Effector memory CD8-positive, alpha-beta T cell (primary cell): ENCODE measurements at regions not wholly inside any gene's neighbourhood (a gene's known extent, or its start where the extent isn't known, plus 50 kb on each side); places are given as distances from the start of the nearest gene placed in this dataset.
"Not testable (repeated sequence)": the region's sequence is repeated elsewhere in the genome, so short reads cannot be mapped to it uniquely, and the experiment has no call there.

ENCODE experiments used
- ATAC-seq: fragments of 150-1000 bp; cut with Tn5 transposase; replicated peaks from 2 replicates; pipeline ENCODE4 v1.10.0; 2021; ENCODE audit warnings: mild to moderate bottlenecking, moderate library complexity
- DNase-seq, 3 experiments: peaks; one replicate each; pipeline ENCODE4 v3.0.0; 2021
- H3K27ac Mint-ChIP-seq, 2 donors: one replicate each; pipeline ENCODE4 v1.8.0; 2022; ENCODE audit warnings: mild to moderate bottlenecking in 2 of 2, mixed read lengths in 2 of 2, moderate library complexity in 2 of 2
- H3K27me3 Mint-ChIP-seq, 2 donors: one replicate each; pipeline ENCODE4 v1.8.0; 2022; ENCODE audit warnings: mixed read lengths in 2 of 2
- H3K36me3 Mint-ChIP-seq: one replicate; pipeline ENCODE4 v1.8.0; 2022; ENCODE audit warnings: mild to moderate bottlenecking, moderate library complexity, mixed read lengths; ENCODE audit not compliant: insufficient read depth
- H3K4me1 Mint-ChIP-seq, 2 donors: one replicate each; pipeline ENCODE4 v1.8.0; 2022; ENCODE audit warnings: low read depth in 2 of 2, mixed read lengths in 2 of 2
- H3K4me3 Mint-ChIP-seq, 2 donors: one replicate each; pipeline ENCODE4 v1.8.0; 2022; ENCODE audit warnings: mild to moderate bottlenecking in 2 of 2, mixed read lengths in 2 of 2, moderate library complexity in 2 of 2
- H3K9me3 Mint-ChIP-seq, 2 donors: one replicate each; pipeline ENCODE4 v1.8.0; 2022; ENCODE audit warnings: mixed read lengths in 2 of 2

DNA sequence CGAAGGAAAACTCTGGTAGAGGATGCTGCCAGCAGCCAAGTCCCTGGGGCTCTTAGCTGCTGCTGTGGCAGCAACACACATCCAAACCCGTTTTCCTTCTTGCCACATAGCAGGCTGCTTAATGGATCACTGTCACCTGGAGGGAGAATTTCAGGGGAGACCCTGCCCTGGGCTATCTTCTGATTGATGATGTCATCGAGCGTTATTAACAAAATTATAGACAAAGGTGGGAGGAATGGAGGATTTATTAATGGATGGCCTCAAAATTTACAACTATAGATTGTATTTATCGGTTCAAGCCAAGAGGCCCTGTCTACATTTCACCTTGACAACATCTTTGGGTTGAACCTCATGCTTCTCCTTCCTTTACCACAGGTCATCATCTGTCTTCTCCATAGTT, 120.8 kb upstream of the PZP start:
- no peak overlapping the region for H3K27ac Mint-ChIP-seq
- H3K4me3 Mint-ChIP-seq: no peak overlapping the region
- H3K9me3 Mint-ChIP-seq: no peaks in the 10 kb centered on the region
- no peaks in the 10 kb centered on the region for H3K27me3 Mint-ChIP-seq
- DNase-seq (no peak), ATAC-seq (no peak)
- no peaks in the 10 kb centered on the region for H3K36me3 Mint-ChIP-seq
- peaks cover 16 to 20% of the 10 kb centered on the region in 2 donors for H3K4me1 Mint-ChIP-seq

- no peak for ATAC-seq
- peaks cover 16 to 20% of the 10 kb centered on the region in 2 donors for H3K4me1 Mint-ChIP-seq
- no peaks in the 10 kb centered on the region for H3K27me3 Mint-ChIP-seq
Measured at GRCh38 chr12:9328065-9328464, 119.9 kb upstream of the PZP start.

DNA sequence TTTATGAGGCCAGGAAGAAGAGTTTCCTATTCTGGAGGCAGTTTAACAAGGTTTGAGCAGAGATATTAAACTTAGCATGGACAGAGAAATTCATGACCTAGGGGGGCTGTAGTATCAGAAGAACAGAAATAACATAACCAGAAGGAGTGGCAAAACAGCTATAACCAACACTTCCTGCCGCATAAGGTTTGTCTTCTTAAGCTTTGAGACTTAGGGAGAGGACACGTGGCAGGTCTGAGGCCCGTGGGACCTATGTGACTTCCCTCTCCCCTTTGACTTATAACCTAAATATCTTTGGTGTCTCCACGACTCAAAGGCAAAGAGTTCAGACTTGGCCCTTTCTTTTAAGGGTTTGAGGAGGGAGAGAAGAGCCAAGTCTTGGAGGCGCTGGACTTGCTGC, 119.1 kb upstream of the PZP start:
- DNase-seq (no peak), ATAC-seq (peak; percentile 42)
- H3K36me3 Mint-ChIP-seq: no peaks in the 10 kb centered on the region
- H3K27ac Mint-ChIP-seq: no peak overlapping the region
- peaks cover 14 to 20% of the 10 kb centered on the region in 2 donors for H3K4me1 Mint-ChIP-seq
- no peak overlapping the region for H3K4me3 Mint-ChIP-seq
- H3K9me3 Mint-ChIP-seq: no peaks in the 10 kb centered on the region
- no peaks in the 10 kb centered on the region for H3K27me3 Mint-ChIP-seq

More at GRCh38 chr12:9328065-9328464, 119.9 kb upstream of the PZP start:
- no peaks in the 10 kb centered on the region for H3K36me3 Mint-ChIP-seq
- H3K4me3 Mint-ChIP-seq: no peak overlapping the region
- no peak for DNase-seq
- H3K9me3 Mint-ChIP-seq: no peaks in the 10 kb centered on the region
- no peak overlapping the region for H3K27ac Mint-ChIP-seq

DNA sequence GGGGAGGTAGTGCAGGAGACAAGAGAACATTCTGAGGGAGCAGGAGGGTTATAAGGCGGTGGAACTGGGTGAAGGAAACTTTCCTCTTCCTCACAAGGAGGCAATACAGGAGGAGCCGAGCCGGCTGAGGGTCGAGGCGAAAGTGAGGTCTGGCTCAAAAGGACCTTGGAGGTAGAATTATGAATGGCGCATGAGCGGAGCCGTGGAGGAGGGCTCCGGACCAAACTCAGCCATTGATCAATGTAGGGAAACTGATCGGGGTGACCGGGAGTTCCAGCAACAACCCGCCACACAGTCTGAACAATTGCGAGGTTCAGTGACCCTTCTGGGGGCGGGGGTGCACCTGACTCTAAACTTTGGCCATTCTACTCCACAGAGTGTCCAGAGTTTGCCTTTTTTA, 118.7 kb upstream of the PZP start:
- not testable (repeated sequence) for H3K4me3 Mint-ChIP-seq, DNase-seq, H3K27me3 Mint-ChIP-seq, H3K36me3 Mint-ChIP-seq, H3K9me3 Mint-ChIP-seq, ATAC-seq
- Mint-ChIP-seq H3K27ac (peak overlapping the region in 1 of 2 donors; percentile 27), H3K4me1 (peaks cover 14 to 20% of the 10 kb centered on the region in 2 donors)

DNA sequence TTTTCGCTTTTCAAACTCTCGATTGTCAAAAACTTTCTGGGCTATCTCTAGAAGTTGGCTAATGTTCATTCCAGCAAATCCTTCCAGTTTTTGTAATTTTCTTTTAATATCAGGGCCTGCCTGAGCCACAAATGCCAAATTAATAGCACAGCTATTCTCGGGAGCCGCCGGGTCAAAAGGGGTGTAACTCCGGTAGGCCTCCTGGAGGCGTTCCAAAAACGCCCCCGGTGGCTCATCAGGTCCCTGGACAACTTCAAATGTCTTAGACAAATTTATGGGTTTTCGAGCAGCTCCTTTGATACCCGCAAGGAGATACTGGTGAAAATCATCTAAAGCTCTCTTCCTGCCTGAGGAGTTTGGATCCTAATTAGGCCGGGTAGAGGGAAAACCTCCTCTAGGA, 117.9 kb upstream of the PZP start:
- ATAC-seq (no peak), DNase-seq (no peak)
- peaks cover 10 to 16% of the 10 kb centered on the region in 2 donors for H3K4me1 Mint-ChIP-seq
- H3K9me3 Mint-ChIP-seq: no peaks in the 10 kb centered on the region
- H3K4me3 Mint-ChIP-seq: no peak overlapping the region
- H3K36me3 Mint-ChIP-seq: no peaks in the 10 kb centered on the region
- H3K27me3 Mint-ChIP-seq: no peaks in the 10 kb centered on the region
- H3K27ac Mint-ChIP-seq: no peak overlapping the region

DNA sequence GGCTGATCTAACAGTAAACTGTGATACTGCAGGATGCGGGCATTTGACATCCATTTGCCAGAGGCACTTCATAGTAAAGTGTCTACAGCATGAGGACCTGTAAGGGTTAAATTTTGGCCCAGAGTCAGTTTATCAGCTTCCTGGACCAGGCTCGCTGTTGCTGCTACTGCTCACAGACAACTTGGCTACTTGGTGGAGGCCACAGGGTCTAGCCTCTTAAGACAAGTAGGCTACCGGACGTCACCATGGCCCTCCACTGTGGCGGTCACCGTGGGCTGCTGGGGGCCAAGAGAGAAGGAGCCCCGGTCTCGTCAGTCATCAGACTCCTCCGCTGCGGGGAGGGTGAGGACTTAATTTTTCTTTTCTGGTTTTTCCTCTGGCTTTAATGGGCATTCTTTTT, 117.3 kb upstream of the PZP start:
- Mint-ChIP-seq H3K9me3 (no peaks in the 10 kb centered on the region), H3K27me3 (no peaks in the 10 kb centered on the region), H3K4me1 (peaks cover 9 to 14% of the 10 kb centered on the region in 2 donors), H3K27ac (no peak overlapping the region), H3K4me3 (no peak overlapping the region), H3K36me3 (no peaks in the 10 kb centered on the region)
- ATAC-seq: no peak
- no peak for DNase-seq

- H3K27ac Mint-ChIP-seq: no peak overlapping the region
- H3K9me3 Mint-ChIP-seq: no peaks in the 10 kb centered on the region
- no peak for DNase-seq
Measured at GRCh38 chr12:9324782-9325181, 116.6 kb upstream of the PZP start.

GRCh38 chr12:9323144-9323681, 115.0 kb upstream of the PZP start:
- Mint-ChIP-seq H3K27me3 (no peaks in the 10 kb centered on the region), H3K4me3 (no peak overlapping the region), H3K4me1 (peaks cover 12 to 14% of the 10 kb centered on the region in 2 donors), H3K27ac (no peak overlapping the region), H3K36me3 (no peaks in the 10 kb centered on the region), H3K9me3 (no peaks in the 10 kb centered on the region)
- no peak for ATAC-seq
- no peak for DNase-seq

More at GRCh38 chr12:9324782-9325181, 116.6 kb upstream of the PZP start:
- no peak for ATAC-seq
- H3K4me1 Mint-ChIP-seq: peaks cover 9 to 14% of the 10 kb centered on the region in 2 donors
- no peak overlapping the region for H3K4me3 Mint-ChIP-seq
- no peaks in the 10 kb centered on the region for H3K27me3 Mint-ChIP-seq
- H3K36me3 Mint-ChIP-seq: no peaks in the 10 kb centered on the region

- DNase-seq (no peak), ATAC-seq (no peak)
- no peaks in the 10 kb centered on the region for H3K36me3 Mint-ChIP-seq
- no peaks in the 10 kb centered on the region for H3K9me3 Mint-ChIP-seq
- H3K4me1 Mint-ChIP-seq: peaks cover 0 to 3% of the 10 kb centered on the region in 2 donors
- no peak overlapping the region for H3K4me3 Mint-ChIP-seq
- H3K27ac Mint-ChIP-seq: peak overlapping the region in 1 of 2 donors; percentile 36
- no peaks in the 10 kb centered on the region for H3K27me3 Mint-ChIP-seq
Measured at GRCh38 chr12:9319842-9320173, 111.6 kb upstream of the PZP start.

DNA sequence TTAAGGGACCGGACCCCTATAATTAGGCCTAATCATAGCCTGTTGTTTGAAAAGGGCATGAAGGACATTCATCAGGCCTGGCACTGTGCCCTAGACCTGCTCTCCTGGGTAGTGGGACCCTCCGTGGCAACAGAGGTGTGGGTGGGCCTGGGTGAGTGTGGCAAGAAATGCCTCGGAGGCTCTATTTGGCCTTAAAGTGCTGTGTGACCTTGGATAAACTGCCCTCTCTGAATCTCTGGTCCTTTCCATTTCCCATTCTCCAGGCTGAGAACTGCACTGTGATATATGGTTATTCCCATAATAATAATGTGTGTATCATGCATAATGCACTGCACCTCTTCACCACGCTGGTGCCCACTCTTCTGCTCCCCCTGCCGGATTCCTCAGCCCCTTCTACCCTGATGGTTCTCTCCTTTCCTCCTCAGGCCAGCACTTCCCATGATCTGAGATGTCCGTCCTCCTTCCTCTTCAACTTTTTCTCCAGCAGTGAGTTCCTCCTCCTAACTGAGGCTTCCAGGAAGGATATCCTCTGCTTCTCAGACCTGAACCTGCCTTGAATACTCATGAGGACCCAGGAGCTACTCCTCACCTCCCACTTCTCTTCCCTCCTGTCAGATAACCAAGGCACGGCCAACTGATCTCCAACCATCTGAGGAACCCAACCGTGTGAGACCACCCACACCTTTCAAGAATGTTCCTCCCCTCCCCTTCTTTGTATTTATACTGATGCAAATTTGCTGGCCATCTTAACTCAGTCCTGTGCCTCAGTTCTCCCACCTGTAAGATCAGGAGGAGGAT, 111.0 kb upstream of the PZP start:
- H3K27ac Mint-ChIP-seq: peak overlapping the region in 1 of 2 donors; percentile 36
- H3K27me3 Mint-ChIP-seq: no peaks in the 10 kb centered on the region
- peaks cover 0 to 3% of the 10 kb centered on the region in 2 donors for H3K4me1 Mint-ChIP-seq
- H3K4me3 Mint-ChIP-seq: no peak overlapping the region
- no peaks in the 10 kb centered on the region for H3K36me3 Mint-ChIP-seq
- ATAC-seq: no peak
- DNase-seq: no peak
- H3K9me3 Mint-ChIP-seq: no peaks in the 10 kb centered on the region

GRCh38 chr12:9313479-9313878, 105.3 kb upstream of the PZP start:
- ATAC-seq, H3K4me3 Mint-ChIP-seq, H3K4me1 Mint-ChIP-seq, H3K27ac Mint-ChIP-seq, H3K36me3 Mint-ChIP-seq, H3K9me3 Mint-ChIP-seq, DNase-seq, H3K27me3 Mint-ChIP-seq: not testable (repeated sequence)

DNA sequence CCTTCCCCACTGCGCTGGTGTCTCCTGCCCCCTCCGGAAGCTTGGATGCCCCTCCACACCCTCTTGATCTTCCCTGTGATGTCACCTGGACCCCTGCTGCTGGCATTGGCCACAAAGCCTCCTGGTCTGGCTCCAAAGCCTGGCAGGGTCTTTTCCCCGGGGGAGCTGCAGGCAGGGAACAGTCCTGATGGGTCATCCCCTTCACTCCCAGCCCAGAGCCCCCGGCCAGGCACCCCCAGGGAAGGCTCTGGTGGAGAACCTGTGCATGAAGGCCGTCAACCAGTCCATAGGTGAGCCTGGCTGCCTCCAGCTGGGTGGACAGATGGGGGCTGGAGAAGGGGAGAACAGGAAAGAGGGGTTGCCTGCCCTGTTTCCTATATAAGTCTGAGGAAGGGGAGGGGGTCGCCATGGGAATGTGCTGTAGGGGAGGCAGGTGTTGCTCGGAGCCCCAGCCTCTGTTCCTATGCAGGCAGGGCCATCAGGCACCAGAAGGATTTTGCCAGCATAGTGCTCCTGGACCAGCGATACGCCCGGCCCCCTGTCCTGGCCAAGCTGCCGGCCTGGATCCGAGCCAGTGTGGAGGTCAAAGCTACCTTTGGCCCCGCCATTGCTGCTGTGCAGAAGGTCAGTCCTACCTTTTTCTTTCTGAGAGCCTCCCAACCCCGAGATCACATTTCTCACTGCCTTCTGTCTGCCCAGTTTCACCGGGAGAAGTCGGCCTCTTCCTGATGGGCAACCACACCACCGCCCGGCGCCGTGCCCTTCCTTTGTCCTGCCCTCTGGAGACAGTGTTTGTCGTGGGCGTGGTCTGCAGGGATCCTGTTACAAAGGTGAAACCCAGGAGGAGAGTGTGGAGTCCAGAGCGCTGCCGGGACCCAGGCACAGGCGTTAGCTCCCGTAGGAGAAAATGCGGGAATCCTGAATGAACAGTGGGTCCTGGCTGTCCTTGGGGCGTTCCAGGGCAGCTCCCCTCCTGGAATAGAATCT, 104.5 kb upstream of the PZP start:
- not testable (repeated sequence) for H3K36me3 Mint-ChIP-seq, H3K4me3 Mint-ChIP-seq, H3K9me3 Mint-ChIP-seq, H3K27ac Mint-ChIP-seq, DNase-seq, H3K4me1 Mint-ChIP-seq, H3K27me3 Mint-ChIP-seq, ATAC-seq

DNA sequence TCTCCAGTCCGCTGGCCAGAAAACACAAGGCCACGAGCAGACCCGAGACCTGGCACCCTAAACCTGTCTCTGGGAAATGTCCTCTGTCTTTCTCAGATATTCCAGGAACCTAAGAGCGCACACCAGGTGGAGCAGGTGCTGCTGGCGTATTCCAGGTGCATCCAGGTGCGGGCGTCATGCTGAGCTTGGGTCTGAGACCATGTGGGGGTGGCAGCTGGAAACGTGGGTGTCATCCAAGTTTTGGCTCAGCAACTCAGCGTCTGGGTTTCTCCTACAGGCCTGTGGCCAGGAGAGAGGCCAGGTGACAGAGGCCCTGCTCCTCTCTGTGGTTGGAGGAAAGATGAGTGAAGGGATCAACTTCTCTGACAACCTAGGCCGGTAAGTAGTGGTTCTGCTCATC, 103.3 kb upstream of the PZP start:
- not testable (repeated sequence) for DNase-seq, H3K27me3 Mint-ChIP-seq, H3K9me3 Mint-ChIP-seq, ATAC-seq, H3K36me3 Mint-ChIP-seq, H3K4me1 Mint-ChIP-seq, H3K27ac Mint-ChIP-seq, H3K4me3 Mint-ChIP-seq
